HG02852 (cell line): ENCODE measurements at regions not wholly inside any gene's neighbourhood (a gene's known extent, or its start where the extent isn't known, plus 50 kb on each side); places are given as distances from the start of the nearest gene placed in this dataset.
"Not testable (repeated sequence)": the region's sequence is repeated elsewhere in the genome, so short reads cannot be mapped to it uniquely, and the experiment has no call there.

Experiments
- ATAC-seq: cut with Tn5 transposase; IDR thresholded peaks from one replicate; pipeline ENCODE4 v1.9.1; 2021; ENCODE audit warnings: mild to moderate bottlenecking, moderate library complexity; ENCODE audit not compliant: unreplicated experiment

GRCh38 chr9:99472240-99472915 lies 250.3 kb downstream of the SEC61B start:
- ATAC-seq, result no peak

DNA sequence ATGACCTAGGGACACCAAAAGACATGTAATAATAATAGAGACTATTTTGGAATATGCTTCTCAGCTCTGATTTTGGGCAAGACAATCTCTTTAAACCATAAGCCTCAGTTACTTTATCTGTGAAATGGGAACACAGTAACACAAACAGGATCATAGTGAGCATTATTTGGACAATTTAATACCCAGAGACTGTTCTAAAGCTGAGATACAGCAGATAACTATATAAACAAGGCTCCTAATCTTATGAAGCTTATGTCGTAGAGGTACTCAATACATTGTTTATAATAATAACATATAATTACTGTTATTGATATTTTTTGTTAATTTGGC lies 250.8 kb downstream of the SEC61B start:
- ATAC-seq, result no peak

GRCh38 chr9:99474186-99474585 lies 252.1 kb downstream of the SEC61B start:
- ATAC-seq, result no peak

GRCh38 chr9:99475401-99476065 lies 253.5 kb downstream of the SEC61B start:
- no peak for ATAC-seq

DNA sequence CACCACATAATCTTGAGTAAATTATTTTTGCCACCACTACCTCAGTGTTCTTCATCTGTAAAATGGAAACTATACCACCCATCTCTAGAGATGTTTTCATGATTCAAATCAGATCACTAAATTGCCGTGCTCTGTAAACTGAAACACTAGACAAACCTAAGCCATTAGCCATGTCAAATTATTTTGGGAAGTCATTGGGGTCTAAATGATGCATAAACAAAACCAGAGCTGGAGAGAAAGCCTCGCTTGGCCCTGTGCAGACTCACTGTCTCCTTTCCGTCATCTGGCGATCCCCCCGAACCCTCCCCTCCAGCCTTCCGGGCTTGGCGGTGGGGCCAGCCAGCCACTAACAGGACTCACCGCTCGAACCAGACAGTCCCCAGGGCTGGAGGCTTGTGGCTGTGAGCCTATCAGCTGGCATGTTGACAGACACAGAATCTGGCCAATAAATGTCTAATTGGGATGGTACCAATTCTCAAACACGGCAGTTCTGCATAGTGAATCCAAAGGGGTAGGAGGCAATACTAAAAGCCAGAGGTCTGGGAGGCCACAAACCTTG lies 256.5 kb downstream of the SEC61B start:
- no peak for ATAC-seq

- ATAC-seq, result no peak
Observed at GRCh38 chr9:99479929-99480328, 257.8 kb downstream of the SEC61B start.

DNA sequence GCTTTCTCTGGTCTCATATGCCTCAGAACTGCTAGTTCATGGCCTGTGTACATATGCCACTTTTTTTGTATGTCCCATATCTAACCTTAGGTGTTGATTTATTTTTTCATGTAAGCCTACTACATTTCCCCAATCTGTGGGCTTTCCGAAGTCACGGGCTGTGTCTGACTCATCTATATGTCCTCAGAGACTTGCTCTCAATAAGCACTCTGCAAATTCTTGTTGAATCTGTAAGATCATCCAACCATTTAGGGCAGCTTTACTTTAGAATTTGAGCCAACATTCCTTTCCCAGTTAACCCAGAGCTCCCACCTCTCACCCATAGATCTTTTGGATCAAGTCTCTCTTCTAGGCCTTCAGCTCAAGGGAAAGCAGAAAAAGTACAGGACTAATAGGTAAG lies 263.4 kb downstream of the SEC61B start:
- ATAC-seq, result no peak

DNA sequence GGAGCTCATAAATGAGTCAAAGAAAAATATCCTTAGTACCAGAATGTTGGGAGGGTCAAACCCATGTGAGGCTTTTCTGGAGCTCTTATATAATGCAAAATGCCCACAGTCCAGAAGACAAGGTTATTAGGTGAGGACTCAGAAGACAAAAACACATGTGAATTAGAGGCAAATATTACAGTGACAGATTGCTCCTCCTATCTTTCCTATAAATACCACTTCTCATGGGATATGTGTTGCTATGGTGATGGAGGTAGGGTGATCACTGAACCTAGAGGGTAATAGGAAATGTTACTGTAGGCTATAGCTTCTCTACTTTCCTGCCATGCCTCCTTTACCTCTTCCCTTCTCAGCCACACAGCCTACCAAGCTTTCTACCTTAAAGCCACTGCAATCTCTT lies 264.6 kb downstream of the SEC61B start:
- ATAC-seq, result no peak

DNA sequence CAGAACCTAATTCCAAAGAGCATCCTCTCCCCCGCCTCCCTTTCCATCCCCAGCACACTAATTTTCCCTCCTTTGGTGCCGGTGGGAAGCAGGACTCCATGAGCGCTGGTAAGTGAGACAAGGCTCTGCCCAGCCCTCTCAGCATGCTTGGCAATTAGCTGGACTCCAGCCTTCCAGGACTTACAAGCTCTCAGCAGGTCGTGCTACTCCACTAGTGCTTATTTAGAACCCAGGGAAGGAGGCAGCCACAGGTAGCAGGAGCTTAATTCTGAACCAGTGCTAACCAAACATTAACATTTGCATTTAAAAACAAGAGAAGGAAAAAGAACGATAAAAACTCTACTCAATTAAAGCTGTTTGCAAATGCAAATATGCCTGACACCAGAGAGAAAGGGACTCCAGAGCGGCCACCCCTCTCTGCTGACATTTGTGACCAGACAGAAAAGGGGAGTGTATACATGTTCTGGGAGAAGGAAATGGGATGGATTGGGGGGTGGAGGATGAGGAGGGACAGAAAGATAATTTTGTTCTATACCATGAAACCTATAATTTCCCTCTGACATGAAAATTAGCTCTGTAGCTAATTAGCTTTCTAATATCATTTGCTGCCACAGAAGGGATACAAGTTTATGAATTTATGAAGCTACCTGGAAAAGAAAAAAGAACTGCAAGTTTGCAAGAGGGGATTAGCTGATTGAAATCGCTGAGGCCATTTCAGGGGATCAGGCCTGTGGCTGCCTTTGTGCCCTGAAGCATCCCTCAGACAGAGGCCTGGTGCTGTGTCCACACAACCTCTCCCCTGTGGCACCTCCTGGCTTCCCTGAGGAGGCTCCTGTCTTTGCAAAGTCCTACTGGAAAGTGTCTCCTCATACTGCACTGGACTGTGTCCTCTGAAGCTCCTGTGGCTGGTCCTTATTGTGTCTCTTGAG lies 266.3 kb downstream of the SEC61B start:
- no peak for ATAC-seq

DNA sequence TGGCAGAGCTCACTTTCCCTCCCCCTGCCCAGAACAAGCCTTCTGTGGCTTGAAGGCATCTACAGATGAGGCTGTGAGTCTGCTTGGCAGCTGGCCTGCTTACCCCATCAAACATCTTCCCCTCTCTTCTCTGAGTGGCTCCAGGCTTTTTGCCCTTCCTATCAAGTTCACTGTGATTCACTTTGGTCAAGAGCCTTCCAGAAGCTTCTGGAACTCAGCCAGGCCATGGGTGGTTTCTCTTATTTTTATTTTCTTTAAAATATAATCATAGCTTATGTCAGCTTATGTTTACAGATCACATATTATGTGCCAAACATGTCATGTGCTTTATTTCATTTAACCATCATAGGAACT lies 267.0 kb downstream of the SEC61B start:
- no peak for ATAC-seq

- ATAC-seq, result no peak
Observed at GRCh38 chr9:99490729-99491128, 268.6 kb downstream of the SEC61B start.

- no peak for ATAC-seq
Observed at GRCh38 chr9:99491408-99492158, 269.5 kb downstream of the SEC61B start.

GRCh38 chr9:99497641-99498040 lies 275.6 kb downstream of the SEC61B start:
- no peak for ATAC-seq

- ATAC-seq, result not testable (repeated sequence)
Observed at GRCh38 chr9:99498979-99499378, 276.9 kb downstream of the SEC61B start.

- no peak for ATAC-seq
Observed at GRCh38 chr9:99505936-99506335, 283.9 kb downstream of the SEC61B start.

DNA sequence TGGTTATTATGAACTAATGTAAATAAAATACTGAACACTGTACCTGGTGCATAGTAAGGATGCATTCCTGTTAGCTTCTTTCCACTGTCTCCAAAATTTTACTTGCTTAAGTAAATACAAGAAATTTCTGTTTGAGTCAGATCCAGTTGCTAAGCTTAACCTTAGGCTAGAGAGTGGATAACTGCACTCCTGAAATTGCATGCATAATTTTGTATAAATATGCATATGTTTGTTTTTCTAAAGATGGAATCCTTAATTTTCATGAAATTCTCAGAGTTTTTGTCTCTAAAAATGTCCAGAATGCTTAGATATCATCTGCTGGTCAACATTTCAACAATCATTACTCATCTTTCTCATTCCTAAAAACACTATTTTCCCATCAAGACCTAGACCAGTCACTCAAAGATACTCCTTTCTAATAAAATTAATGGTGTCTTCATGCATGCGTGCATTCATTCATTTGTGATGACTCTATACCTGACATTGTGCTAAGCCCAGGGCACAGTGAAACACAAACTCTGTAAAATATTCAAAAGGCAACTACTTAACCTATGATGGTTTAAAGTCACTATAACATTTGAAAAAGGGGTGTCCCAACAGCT lies 284.8 kb downstream of the SEC61B start:
- ATAC-seq, result no peak

DNA sequence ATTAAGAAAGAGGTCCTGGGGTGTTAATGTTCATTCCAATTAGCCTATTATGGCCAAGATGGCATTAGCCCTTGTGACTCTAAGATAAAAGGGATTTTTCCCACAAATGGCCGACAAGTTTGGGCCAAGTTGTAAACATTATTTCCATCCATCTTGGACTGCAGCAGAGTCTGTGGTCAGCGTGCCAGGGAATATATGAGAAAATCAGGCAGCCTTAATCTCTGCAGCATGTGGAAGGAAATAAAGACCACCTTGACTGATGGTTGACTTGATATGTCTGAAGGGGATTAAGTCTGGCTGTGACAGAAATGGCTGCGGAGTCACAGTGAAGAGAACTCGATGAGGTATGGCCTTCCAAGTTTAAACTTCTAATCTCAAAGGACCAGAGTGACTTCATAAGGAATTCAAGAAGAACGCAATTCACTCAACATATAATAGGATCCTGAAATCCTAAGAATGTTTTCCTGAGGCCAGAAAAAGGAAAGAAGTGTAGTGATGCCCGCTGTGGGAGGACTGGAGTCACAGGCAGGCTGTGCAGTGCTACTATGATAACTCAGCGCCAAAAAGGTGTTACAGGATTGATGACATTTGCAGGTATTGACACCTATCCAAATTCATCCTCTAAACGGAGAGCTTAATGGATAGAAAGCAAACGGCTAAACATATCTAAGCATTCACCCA lies 287.1 kb downstream of the SEC61B start:
- no peak for ATAC-seq

DNA sequence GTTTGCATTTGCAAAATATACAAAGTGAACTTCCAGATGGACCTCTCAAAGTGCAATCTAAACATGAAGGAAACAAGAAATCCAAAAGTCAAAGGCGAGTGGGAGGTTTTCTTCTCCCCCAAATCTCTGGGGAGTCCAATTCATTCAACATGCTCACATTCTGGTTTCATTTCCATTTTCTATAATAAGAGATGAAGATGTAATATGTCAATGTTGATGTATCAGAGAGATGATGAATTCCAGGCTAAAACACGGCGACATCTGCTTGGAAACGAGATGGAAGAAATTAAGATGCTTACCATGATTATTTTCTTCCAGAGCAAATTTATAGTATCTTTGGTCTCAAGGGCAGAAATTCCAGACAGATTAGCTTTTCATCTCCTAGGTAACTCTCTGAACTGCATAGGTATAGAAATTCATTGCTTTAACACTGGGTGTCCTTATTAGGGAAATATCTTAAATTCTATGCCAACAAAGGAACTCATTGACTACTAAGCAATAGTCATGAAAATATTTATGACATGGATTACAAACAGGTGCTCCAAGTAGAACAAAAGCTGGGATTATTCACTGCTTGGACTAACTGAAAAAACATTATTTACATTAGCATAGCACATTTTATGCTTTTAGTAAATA lies 287.9 kb downstream of the SEC61B start:
- no peak for ATAC-seq

GRCh38 chr9:99511723-99512122 lies 289.6 kb downstream of the SEC61B start:
- no peak for ATAC-seq
